ENCODE measurements at regions not wholly inside any gene's neighbourhood (a gene's known extent, or its start where the extent isn't known, plus 50 kb on each side); places are given as distances from the start of the nearest gene placed in this dataset.

DNA sequence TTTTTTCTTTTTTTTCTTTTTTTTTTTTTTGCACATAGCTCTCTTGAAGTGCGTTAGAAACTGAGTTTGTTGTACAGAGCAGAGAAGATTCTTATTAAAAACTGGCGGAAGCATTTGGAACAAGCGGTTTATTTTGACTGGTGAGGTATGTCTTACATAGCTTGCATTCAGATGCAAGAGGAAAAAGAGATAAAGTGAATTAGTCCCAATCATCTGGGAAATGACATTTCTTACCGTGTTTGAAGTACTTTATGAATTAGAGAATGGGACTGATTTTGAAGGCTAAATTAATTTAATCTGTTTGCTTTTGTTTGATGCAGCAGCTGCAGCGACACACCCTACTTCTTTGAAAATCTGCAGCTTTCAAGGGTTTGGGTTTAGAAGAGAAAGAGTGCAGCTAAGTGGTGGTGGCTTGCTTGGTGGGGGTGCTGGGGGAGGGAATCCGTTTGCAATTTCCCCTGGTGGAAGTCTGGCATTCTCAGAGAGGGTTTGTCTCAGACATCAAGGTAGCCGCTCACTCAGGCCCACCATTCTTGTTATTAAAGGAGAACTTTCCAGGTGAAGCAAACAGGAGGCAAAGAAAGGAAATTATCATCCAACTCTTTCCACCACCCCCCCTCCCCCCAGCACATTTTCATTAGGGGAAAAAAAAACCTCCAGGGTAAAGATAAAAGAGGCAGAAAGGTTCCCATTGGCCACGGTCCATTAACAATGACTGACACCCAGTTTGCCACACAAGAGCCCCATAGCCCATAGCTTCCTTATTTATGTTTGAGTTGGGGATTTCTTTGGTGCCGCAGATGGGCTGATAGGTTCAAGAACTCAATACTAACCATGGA, 231.7 kb downstream of the SKIDA1 start:
- Histone ChIP-seq H3K27me3 (no peaks in the 10 kb centered on the region), H3K4me3 (no peak overlapping the region), H3K27ac (no peak overlapping the region), H3K4me1 (no peaks in the 10 kb centered on the region), H3K36me3 (no peaks in the 10 kb centered on the region), H3K9me3 (no peaks in the 10 kb centered on the region)
- TF ChIP-seq POLR2A (IDR thresholded peaks at IDR 0.05): no peak
- TF ChIP-seq, protein P1, sequence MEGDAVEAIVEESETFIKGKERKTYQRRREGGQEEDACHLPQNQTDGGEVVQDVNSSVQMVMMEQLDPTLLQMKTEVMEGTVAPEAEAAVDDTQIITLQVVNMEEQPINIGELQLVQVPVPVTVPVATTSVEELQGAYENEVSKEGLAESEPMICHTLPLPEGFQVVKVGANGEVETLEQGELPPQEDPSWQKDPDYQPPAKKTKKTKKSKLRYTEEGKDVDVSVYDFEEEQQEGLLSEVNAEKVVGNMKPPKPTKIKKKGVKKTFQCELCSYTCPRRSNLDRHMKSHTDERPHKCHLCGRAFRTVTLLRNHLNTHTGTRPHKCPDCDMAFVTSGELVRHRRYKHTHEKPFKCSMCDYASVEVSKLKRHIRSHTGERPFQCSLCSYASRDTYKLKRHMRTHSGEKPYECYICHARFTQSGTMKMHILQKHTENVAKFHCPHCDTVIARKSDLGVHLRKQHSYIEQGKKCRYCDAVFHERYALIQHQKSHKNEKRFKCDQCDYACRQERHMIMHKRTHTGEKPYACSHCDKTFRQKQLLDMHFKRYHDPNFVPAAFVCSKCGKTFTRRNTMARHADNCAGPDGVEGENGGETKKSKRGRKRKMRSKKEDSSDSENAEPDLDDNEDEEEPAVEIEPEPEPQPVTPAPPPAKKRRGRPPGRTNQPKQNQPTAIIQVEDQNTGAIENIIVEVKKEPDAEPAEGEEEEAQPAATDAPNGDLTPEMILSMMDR (IDR thresholded peaks at IDR 0.05): no peak
- no peak for DNase-seq

DNA sequence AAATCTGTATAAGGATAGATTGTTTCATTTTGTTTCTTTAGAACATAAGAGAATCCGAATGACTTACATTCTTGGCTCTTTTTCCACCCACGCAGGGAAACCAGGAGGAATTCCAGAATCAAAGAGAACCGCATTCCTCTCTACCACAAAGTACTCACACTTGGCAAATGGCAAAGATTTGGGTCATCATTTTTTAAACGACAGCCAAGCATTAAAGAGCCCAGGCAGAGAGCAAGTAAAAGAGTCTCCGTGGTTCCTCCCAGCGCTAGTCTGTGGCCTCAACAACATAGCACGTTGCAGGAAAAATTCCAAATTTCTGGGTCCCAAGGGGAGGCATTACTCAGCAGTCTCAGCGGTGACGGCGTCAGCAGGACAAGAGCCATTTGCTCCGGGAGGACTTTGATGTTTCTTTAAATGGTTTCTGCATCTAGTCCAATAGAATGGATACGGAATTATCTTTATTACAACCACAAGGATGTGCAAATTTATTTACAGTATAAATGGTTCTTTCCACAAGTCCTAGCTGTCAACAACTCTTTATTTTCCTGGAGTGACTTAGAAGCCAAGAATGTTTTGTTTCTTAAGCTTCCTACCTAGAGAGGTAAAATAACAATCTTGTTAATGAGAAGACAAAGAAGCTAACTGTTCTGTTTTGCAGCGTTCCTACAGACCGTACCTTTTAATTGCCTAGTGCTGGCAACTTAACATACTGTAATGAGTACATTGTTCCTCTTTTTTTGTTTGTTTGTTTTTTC, 232.5 kb downstream of the SKIDA1 start:
- Histone ChIP-seq H3K9me3 (no peaks in the 10 kb centered on the region), H3K4me3 (peak overlapping the region in 2 of 4 donors; percentile 12 to 13), H3K27ac (no peak overlapping the region), H3K36me3 (no peaks in the 10 kb centered on the region), H3K27me3 (no peaks in the 10 kb centered on the region), H3K4me1 (no peaks in the 10 kb centered on the region)
- TF ChIP-seq, protein P1 (IDR thresholded peaks at IDR 0.05): no peak
- TF ChIP-seq POLR2A (IDR thresholded peaks at IDR 0.05): no peak
- DNase-seq: peak in 2 of 3 donors; percentile 16 to 48

DNA sequence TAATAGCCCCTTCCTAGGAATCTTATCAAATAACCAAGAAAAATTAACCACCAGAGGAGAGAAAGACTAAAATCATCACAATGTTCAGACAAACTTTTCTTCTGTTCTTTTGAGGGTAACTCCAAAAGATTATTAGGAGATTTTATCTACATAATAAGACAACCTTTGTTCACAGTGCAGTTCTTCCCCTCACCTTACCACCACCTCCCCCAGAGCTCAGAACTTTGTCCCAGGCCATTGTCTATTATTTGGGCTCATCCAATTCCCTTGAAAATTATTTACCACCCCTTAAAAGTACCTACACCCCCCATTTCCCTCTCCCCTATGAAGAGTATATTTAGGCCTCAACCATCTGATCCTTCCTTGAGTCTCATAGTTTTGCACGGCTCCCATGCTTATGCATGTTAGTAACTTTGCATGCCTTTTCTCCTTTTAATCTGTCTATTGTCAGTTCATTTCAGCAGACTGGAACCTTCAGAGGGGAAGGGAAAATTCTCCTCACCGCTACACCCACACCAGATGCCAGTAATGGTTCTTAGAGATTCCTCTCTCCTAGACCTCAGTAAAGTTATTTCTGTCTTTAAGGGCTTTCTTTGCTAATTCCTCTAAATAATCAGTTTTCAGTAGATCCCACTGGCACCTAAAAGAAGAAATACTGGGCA, 234.9 kb downstream of the SKIDA1 start:
- TF ChIP-seq, protein P1 (IDR thresholded peaks at IDR 0.05): no peak
- TF ChIP-seq POLR2A (IDR thresholded peaks at IDR 0.05): no peak
- no peak for DNase-seq
- Histone ChIP-seq H3K4me1 (no peaks in the 10 kb centered on the region), H3K4me3 (no peak overlapping the region), H3K36me3 (no peaks in the 10 kb centered on the region), H3K9me3 (no peaks in the 10 kb centered on the region), H3K27me3 (no peaks in the 10 kb centered on the region), H3K27ac (no peak overlapping the region)

DNA sequence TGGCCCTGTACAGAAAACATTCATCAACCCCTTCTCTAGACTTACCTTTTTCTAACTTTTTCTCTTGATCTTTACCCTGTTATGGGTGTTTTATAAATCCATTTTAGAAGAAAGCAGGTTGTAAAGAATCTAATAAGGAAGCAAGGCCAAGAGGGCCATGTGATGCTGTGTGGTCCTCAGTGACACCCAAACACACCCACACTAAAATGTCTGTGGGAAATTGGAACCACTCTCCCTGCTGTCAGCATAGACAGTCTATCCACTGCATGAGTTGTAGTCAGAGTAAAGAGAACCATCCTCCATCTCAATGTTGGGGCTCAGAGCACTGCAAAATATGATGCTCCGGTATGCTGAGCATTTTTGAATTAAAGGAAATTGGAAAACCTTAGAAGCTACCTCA, 235.5 kb downstream of the SKIDA1 start:
- Histone ChIP-seq H3K27ac (no peak overlapping the region), H3K27me3 (no peaks in the 10 kb centered on the region), H3K4me1 (no peaks in the 10 kb centered on the region), H3K36me3 (no peaks in the 10 kb centered on the region), H3K4me3 (no peak overlapping the region), H3K9me3 (no peaks in the 10 kb centered on the region)
- no peak for DNase-seq
- TF ChIP-seq, protein P1 (IDR thresholded peaks at IDR 0.05): no peak
- no peak for TF ChIP-seq POLR2A (IDR thresholded peaks at IDR 0.05)

DNA sequence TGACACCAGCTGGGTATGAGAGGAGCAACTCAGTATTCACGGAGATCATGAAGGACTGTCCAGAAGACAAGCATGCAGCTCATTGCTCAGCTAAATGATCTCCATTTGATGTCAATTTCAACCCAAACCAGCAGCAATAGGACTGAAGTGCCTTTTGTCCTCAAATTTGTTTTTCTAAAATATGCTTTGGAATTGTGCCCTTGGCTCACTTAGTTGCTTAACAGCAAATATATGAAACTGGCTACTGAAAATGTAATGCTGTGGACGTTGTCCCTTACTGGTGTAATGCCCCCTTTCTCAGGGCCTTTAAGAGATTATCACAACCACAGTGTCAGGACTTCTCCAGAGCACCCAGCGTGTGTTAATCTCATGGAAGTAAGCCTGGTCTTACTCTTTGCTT, 236.2 kb downstream of the SKIDA1 start:
- H3K9me3 ChIP-seq: no peaks in the 10 kb centered on the region
- H3K4me1 ChIP-seq: no peaks in the 10 kb centered on the region
- TF ChIP-seq POLR2A (IDR thresholded peaks at IDR 0.05): no peak
- TF ChIP-seq, protein P1 (IDR thresholded peaks at IDR 0.05): no peak
- H3K27ac ChIP-seq: no peak overlapping the region
- H3K27me3 ChIP-seq: no peaks in the 10 kb centered on the region
- H3K4me3 ChIP-seq: no peak overlapping the region
- no peak for DNase-seq
- no peaks in the 10 kb centered on the region for H3K36me3 ChIP-seq

Measured in Peyer's patch (tissue), 4 donors.